ENCODE measurements at regions not wholly inside any gene's neighbourhood (a gene's known extent, or its start where the extent isn't known, plus 50 kb on each side); places are given as distances from the start of the nearest gene placed in this dataset.
"Not testable (repeated sequence)": the region's sequence is repeated elsewhere in the genome, so short reads cannot be mapped to it uniquely, and the experiment has no call there.

- H2BK15ac ChIP-seq (ENCODE audit: low read depth, low read length); H3K14ac ChIP-seq (replicated peaks; ENCODE audit: low read depth, low read length); H3K18ac ChIP-seq (ENCODE audit: low read depth, low read length); CTCF ChIA-PET; H3K27ac ChIP-seq (ENCODE audit: insufficient read depth, low read length); H3K9ac ChIP-seq (ENCODE audit: low read depth, low read length); H4K5ac ChIP-seq (ENCODE audit: low read depth, low read length); H3K4me3 ChIP-seq (ENCODE audit: insufficient read depth, low read depth, low read length); POLR2A ChIA-PET (ENCODE audit: unreplicated experiment); BruUV-seq (replicated peaks); H3K4me1 ChIP-seq (ENCODE audit: control insufficient read depth, insufficient read depth, low read length); H3K9me1 ChIP-seq (ENCODE audit: insufficient read depth, low read length); H3K27me3 ChIP-seq (ENCODE audit: control insufficient read depth, insufficient read depth, low read length); ATAC-seq (ENCODE audit: low read depth); H3K4ac ChIP-seq (ENCODE audit: low read depth, low read length); DNase-seq; in situ Hi-C loops (cut with MboI; ENCODE audit: low sequenced_read_pairs); H2AK5ac ChIP-seq (ENCODE audit: low read depth, low read length); H2BK5ac ChIP-seq (ENCODE audit: low read depth, low read length, poor library complexity, severe bottlenecking); H2BK20ac ChIP-seq (ENCODE audit: low read depth, low read length); H4K91ac ChIP-seq (ENCODE audit: insufficient read depth, low read depth, low read length); dilution Hi-C loops (cut with HindIII; ENCODE audit: low sequenced_read_pairs, unreplicated experiment); H3K4me2 ChIP-seq (ENCODE audit: low read depth, low read length); H3K9me3 ChIP-seq (ENCODE audit: control insufficient read depth, insufficient read depth, low read length); H4K8ac ChIP-seq (ENCODE audit: low read depth in 2 of 2, low read length in 2 of 2); intact Hi-C loops (cut with micrococcal nuclease); H3K79me1 ChIP-seq (ENCODE audit: low read depth in 1 of 2, low read length in 2 of 2); H2AFZ ChIP-seq (replicated peaks; ENCODE audit: low read length, poor library complexity); H3K23ac ChIP-seq (ENCODE audit: low read depth, low read length); H2AK9ac ChIP-seq (replicated peaks; ENCODE audit: low read depth, low read length, poor library complexity); H2BK120ac ChIP-seq (ENCODE audit: low read depth, low read length); H3K36me3 ChIP-seq (ENCODE audit: control insufficient read depth, insufficient read depth, low read length); H3K56ac ChIP-seq (ENCODE audit: extremely low read depth, insufficient read depth, low read length); H4K20me1 ChIP-seq (ENCODE audit: insufficient read depth, low read length): not testable (repeated sequence)
- 100% methylated on average over 2 of the region's 16 CpGs; no CpG with 5 or more reads in 1 of the 2 experiments for WGBS, 2 experiments (ENCODE audit: extremely low coverage in 2 of 2, insufficient read length in 1 of 2)
Observed at GRCh38 chr10:61037261-61037830, 93.4 kb upstream of the RHOBTB1 start.

DNA sequence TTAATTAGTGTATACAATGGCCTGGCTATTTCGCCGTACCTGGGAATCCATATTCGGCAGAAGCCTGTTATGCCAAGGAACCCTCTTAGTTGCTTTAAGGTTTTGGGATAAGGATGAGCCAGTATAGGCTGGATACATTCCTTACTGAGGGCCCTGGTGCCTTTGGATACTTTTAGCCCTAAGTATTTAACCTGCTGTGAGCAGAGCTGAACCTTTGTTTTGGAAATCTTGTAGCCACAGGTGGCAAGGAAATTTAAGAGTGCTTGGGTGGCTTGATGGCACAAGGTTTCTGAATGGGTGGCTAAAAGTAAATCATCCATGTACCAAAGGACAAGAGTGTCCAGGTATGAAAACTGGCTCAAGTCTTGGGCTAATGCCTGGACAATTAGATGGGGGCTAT is 92.2 kb upstream of the RHOBTB1 start:
- H3K4ac ChIP-seq (ENCODE audit: low read depth, low read length); in situ Hi-C loops (cut with MboI; ENCODE audit: low sequenced_read_pairs); H3K4me2 ChIP-seq (ENCODE audit: low read depth, low read length); H3K18ac ChIP-seq (ENCODE audit: low read depth, low read length); H3K23ac ChIP-seq (ENCODE audit: low read depth, low read length); H2BK5ac ChIP-seq (ENCODE audit: low read depth, low read length, poor library complexity, severe bottlenecking); H2AFZ ChIP-seq (replicated peaks; ENCODE audit: low read length, poor library complexity); H3K27me3 ChIP-seq (ENCODE audit: control insufficient read depth, insufficient read depth, low read length); H2BK120ac ChIP-seq (ENCODE audit: low read depth, low read length); H3K27ac ChIP-seq (ENCODE audit: insufficient read depth, low read length); H2BK15ac ChIP-seq (ENCODE audit: low read depth, low read length); POLR2A ChIA-PET (ENCODE audit: unreplicated experiment); H3K4me3 ChIP-seq (ENCODE audit: insufficient read depth, low read depth, low read length); intact Hi-C loops (cut with micrococcal nuclease); ATAC-seq (ENCODE audit: low read depth); H3K56ac ChIP-seq (ENCODE audit: extremely low read depth, insufficient read depth, low read length); H2AK9ac ChIP-seq (replicated peaks; ENCODE audit: low read depth, low read length, poor library complexity); H3K9ac ChIP-seq (ENCODE audit: low read depth, low read length); H3K9me1 ChIP-seq (ENCODE audit: insufficient read depth, low read length); H3K79me1 ChIP-seq (ENCODE audit: low read depth in 1 of 2, low read length in 2 of 2); H3K4me1 ChIP-seq (ENCODE audit: control insufficient read depth, insufficient read depth, low read length); DNase-seq; H4K20me1 ChIP-seq (ENCODE audit: insufficient read depth, low read length); H4K91ac ChIP-seq (ENCODE audit: insufficient read depth, low read depth, low read length); H4K8ac ChIP-seq (ENCODE audit: low read depth in 2 of 2, low read length in 2 of 2); H4K5ac ChIP-seq (ENCODE audit: low read depth, low read length); H2AK5ac ChIP-seq (ENCODE audit: low read depth, low read length); H3K14ac ChIP-seq (replicated peaks; ENCODE audit: low read depth, low read length); H2BK20ac ChIP-seq (ENCODE audit: low read depth, low read length); CTCF ChIA-PET; H3K9me3 ChIP-seq (ENCODE audit: control insufficient read depth, insufficient read depth, low read length); H3K36me3 ChIP-seq (ENCODE audit: control insufficient read depth, insufficient read depth, low read length); dilution Hi-C loops (cut with HindIII; ENCODE audit: low sequenced_read_pairs, unreplicated experiment); BruUV-seq (replicated peaks): not testable (repeated sequence)
- no CpG with 5 or more reads among the region's 3 CpGs for WGBS, 2 experiments (ENCODE audit: extremely low coverage in 2 of 2, insufficient read length in 1 of 2)
